Heart left ventricle (tissue), 13 donors: ENCODE measurements at regions not wholly inside any gene's neighbourhood (a gene's known extent, or its start where the extent isn't known, plus 50 kb on each side); places are given as distances from the start of the nearest gene placed in this dataset.

Experiments used
- CTCF ChIP-seq, 12 donors: fragments of 200-600 bp; sonication (generic) in 4 of 12; IDR thresholded peaks; one replicate each; pipeline versions ENCODE4 v1.5.0 to v1.8.0; 2018 to 2022; ENCODE audit warnings: antibody characterized with exemption in 12 of 12, mild to moderate bottlenecking in 5 of 12
- POLR2A ChIP-seq, 2 donors: fragments of 450-650 bp; IDR thresholded peaks; one replicate each; pipeline ENCODE4 v1.6.1; 2017; ENCODE audit warnings: antibody characterized with exemption in 2 of 2, mild to moderate bottlenecking in 2 of 2, moderate library complexity in 2 of 2
- donor health status: ischemic (EF 13 %, LVEDD 7.1; RV severe dilation, severe dysfunction).
- donor health status: DM: no; HTN: yes; CAD: no.
- donor health status: DM: no; HTN: no; CAD: no.
- donor health status: ischemic (EF 25% LVEDD 6.9; RV normal size, moderate dysfunction).
- donor health status: ischemic (EF 25% LVEDD 5.7; RV mildly dilated, moderate dysfunction).
- donor health status: ischemic (EF 35%, LVEDD 5.7; RV mildly dilated, moderate dysfunction).
- donor health status: nonischemic (EF 11% LVEDD 7.7; RV severe dilation, severe dysfunction).
- donor health status: DM: yes; HTN: yes; CAD: no.
- donor health status: PGD.
- donor health status: ischemic (EF 29% LVEDD 5.4; RV normal size, mild dysfunction).
- donor health status: nonischemic (EF 23%, LVEDD 6.1; RV moderate dilation, normal function).

- no peak for TF ChIP-seq CTCF (IDR thresholded peaks at IDR 0.05)
- no peak for TF ChIP-seq POLR2A (IDR thresholded peaks at IDR 0.05)
Observed at GRCh38 chr20:60485012-60485760, 527.0 kb downstream of the CDH26 start.
